ENCODE measurements at regions not wholly inside any gene's neighbourhood (a gene's known extent, or its start where the extent isn't known, plus 50 kb on each side); places are given as distances from the start of the nearest gene placed in this dataset.

DNA sequence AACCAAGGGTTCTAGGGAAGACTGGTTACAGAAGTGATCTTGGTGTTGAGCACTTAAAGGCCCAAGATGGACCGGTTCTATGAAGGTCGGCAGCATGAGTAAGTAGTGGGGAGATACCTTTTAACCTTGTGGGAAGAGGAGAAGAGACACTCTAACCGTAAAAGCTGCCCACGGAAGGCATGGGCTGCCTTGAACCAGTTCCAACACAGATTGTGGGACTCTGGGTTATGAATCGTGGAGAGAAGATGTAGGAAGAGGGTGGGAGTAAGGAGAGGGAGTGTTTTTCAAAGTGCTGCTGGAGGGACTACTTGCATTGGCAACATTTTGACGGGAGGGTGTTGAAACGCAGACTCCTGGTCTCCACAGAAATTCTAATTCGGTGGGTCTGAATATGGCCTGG lies 67.1 kb downstream of the CRYGS start:
- Histone ChIP-seq H3K4me1 (ENCODE audit: control insufficient read depth in 1 of 2, low read depth in 2 of 2) (peaks cover 0 to 10% of the 10 kb centered on the region in 2 donors), H3K4me3 (no peak overlapping the region), H3K36me3 (no peaks in the 10 kb centered on the region), H3K27me3 (replicated peaks; ENCODE audit: insufficient read depth) (no peaks in the 10 kb centered on the region), H3K27ac (no peak overlapping the region), H3K9me3 (no peaks in the 10 kb centered on the region)
- ATAC-seq (ENCODE audit: insufficient number of reproducible peaks, low FRiP score, low read depth): no peak
- no peak for DNase-seq (ENCODE audit: low spot score)
- TF ChIP-seq, protein P1, sequence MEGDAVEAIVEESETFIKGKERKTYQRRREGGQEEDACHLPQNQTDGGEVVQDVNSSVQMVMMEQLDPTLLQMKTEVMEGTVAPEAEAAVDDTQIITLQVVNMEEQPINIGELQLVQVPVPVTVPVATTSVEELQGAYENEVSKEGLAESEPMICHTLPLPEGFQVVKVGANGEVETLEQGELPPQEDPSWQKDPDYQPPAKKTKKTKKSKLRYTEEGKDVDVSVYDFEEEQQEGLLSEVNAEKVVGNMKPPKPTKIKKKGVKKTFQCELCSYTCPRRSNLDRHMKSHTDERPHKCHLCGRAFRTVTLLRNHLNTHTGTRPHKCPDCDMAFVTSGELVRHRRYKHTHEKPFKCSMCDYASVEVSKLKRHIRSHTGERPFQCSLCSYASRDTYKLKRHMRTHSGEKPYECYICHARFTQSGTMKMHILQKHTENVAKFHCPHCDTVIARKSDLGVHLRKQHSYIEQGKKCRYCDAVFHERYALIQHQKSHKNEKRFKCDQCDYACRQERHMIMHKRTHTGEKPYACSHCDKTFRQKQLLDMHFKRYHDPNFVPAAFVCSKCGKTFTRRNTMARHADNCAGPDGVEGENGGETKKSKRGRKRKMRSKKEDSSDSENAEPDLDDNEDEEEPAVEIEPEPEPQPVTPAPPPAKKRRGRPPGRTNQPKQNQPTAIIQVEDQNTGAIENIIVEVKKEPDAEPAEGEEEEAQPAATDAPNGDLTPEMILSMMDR (IDR thresholded peaks at IDR 0.05): no peak

DNA sequence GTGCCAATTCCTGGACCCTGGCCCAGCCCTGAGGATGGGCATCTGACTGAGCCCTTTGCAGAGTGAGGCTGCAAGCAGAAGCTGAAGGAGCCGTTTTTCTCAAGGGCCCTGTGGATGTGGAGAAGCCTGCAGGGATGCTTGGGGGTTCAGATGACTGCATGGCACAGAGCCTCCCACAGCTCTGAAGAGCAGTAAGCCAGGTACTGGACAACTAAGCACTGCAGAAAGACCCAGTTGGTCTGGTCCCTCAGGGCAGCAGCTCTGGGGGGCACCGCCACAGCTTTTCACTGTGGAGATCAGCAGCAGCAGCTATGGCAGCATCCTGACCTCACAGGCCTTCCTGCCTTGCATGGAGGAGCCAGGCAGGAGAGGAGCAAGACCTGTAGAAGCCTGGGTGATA lies 67.6 kb downstream of the CRYGS start:
- DNase-seq (ENCODE audit: low spot score) (no peak), ATAC-seq (ENCODE audit: insufficient number of reproducible peaks, low FRiP score, low read depth) (no peak)
- Histone ChIP-seq H3K27ac (no peak overlapping the region), H3K36me3 (no peaks in the 10 kb centered on the region), H3K9me3 (no peaks in the 10 kb centered on the region), H3K27me3 (replicated peaks; ENCODE audit: insufficient read depth) (no peaks in the 10 kb centered on the region), H3K4me3 (no peak overlapping the region), H3K4me1 (ENCODE audit: control insufficient read depth in 1 of 2, low read depth in 2 of 2) (peaks cover 0 to 10% of the 10 kb centered on the region in 2 donors)
- TF ChIP-seq, protein P1 (IDR thresholded peaks at IDR 0.05): no peak

DNA sequence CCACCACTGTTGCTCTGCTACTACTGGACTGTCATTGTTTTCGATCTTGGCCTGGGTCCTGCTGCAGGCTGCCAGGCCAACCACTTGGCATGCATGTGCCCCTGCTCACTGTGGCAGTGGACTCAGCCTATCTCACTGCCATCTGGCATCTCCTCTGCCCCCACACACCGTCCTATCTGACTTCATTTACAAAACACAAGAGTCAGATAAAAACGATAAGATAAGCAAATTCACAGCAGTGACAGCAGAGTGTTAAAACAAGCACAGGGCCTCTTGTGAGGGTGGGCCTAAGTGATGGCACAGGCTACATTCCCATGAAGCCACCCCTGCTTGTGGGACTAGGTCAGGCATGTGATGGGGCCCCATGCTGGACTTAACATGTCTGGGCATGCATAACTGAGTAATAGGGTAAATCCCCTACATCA lies 68.1 kb downstream of the CRYGS start:
- ATAC-seq (ENCODE audit: insufficient number of reproducible peaks, low FRiP score, low read depth) (no peak), DNase-seq (ENCODE audit: low spot score) (no peak)
- Histone ChIP-seq H3K4me3 (no peak overlapping the region), H3K4me1 (ENCODE audit: control insufficient read depth in 1 of 2, low read depth in 2 of 2) (peaks cover 0 to 10% of the 10 kb centered on the region in 2 donors), H3K27me3 (replicated peaks; ENCODE audit: insufficient read depth) (no peaks in the 10 kb centered on the region), H3K27ac (no peak overlapping the region), H3K9me3 (no peaks in the 10 kb centered on the region), H3K36me3 (no peaks in the 10 kb centered on the region)
- TF ChIP-seq, protein P1 (IDR thresholded peaks at IDR 0.05): no peak

DNA sequence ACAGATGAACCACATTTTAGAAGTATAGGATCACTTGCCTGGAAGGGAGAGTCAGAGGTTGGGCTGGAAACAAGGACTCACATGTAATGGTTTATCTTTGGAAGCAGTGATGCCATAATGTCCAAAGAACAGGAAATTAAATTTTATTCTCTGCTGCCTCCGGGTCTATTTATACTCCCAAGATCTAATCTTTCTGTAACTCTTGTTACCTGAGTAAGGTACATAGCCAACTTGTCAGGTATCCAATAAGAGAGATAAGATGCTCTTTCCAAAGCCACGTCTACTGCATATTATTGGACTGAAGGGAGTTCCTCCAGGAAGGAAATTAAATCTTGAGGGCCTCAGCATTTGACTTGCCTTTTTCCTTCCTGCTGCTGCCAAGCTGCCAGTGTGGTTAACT lies 71.0 kb downstream of the CRYGS start:
- TF ChIP-seq, protein P1 (IDR thresholded peaks at IDR 0.05): no peak
- H3K27ac ChIP-seq: no peak overlapping the region
- ATAC-seq (ENCODE audit: insufficient number of reproducible peaks, low FRiP score, low read depth) (no peak), DNase-seq (ENCODE audit: low spot score) (no peak)
- no peaks in the 10 kb centered on the region for H3K9me3 ChIP-seq
- peaks cover 0 to 10% of the 10 kb centered on the region in 2 donors for H3K4me1 ChIP-seq (ENCODE audit: control insufficient read depth in 1 of 2, low read depth in 2 of 2)
- no peaks in the 10 kb centered on the region for H3K36me3 ChIP-seq
- no peak overlapping the region for H3K4me3 ChIP-seq
- H3K27me3 ChIP-seq (replicated peaks; ENCODE audit: insufficient read depth): no peaks in the 10 kb centered on the region

DNA sequence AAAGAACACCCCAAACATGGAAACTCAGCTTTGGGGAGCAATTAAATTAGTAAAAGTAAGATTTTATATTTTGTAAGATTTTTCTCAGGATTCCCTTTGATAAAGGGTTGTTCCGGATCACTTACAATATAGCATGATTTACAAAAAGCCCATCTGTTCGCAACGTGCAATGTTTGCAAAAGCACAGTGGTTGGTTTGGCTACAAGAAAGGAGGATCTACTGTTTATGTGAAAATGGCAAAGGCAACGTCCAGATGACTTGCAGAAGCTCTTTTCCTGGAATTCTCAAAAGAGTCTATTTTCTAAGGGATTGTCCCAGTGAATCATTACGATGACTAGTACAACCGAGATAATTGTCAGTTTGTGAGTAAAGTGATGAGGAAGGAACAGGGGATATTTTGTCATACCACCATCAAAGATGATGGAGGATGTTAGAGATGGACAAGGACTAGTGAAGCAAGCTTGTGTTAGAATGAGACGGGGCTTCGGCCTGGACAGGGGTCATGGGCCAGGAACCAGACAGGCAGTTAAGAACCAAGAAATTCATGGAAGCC lies 71.6 kb downstream of the CRYGS start:
- Histone ChIP-seq H3K27ac (no peak overlapping the region), H3K27me3 (replicated peaks; ENCODE audit: insufficient read depth) (no peaks in the 10 kb centered on the region), H3K36me3 (no peaks in the 10 kb centered on the region), H3K4me1 (ENCODE audit: control insufficient read depth in 1 of 2, low read depth in 2 of 2) (peaks cover 0 to 10% of the 10 kb centered on the region in 2 donors), H3K4me3 (no peak overlapping the region), H3K9me3 (no peaks in the 10 kb centered on the region)
- TF ChIP-seq, protein P1 (IDR thresholded peaks at IDR 0.05): no peak
- ATAC-seq (ENCODE audit: insufficient number of reproducible peaks, low FRiP score, low read depth): no peak
- DNase-seq (ENCODE audit: low spot score): no peak

Data from thoracic aorta (tissue), 2 donors.